ENCODE measurements at regions not wholly inside any gene's neighbourhood (a gene's known extent, or its start where the extent isn't known, plus 50 kb on each side); places are given as distances from the start of the nearest gene placed in this dataset.

- H3K27me3 ChIP-seq (ENCODE audit: control insufficient read depth in 1 of 2, insufficient read depth in 2 of 2, low read length in 2 of 2) = peaks cover 0 to 8% of the 10 kb centered on the region in 2 experiments
- no peak for TF ChIP-seq CTCF (IDR thresholded peaks at IDR 0.05)
- no peaks in the 10 kb centered on the region for H3K4me1 ChIP-seq (ENCODE audit: insufficient read depth, low read length)
- no peaks in the 10 kb centered on the region for H3K4me1 Mint-ChIP-seq (ENCODE audit: low read depth)
- H3K27me3 Mint-ChIP-seq = peaks cover 24% of the 10 kb centered on the region
- H3K4me3 Mint-ChIP-seq = no peak overlapping the region
- no peaks in the 10 kb centered on the region for H3K36me3 Mint-ChIP-seq (ENCODE audit: low read depth)
- ChIA-PET POLR2A (no interaction called here), CTCF (no interaction called here)
- H3K4me3 ChIP-seq (ENCODE audit: low read length) = no peak overlapping the region
- H3K9me3 Mint-ChIP-seq = no peaks in the 10 kb centered on the region
- ATAC-seq (ENCODE audit: poor library complexity) (no peak), DNase-seq (no peak)
- no peak overlapping the region for H3K27ac Mint-ChIP-seq
- H3K36me3 ChIP-seq (ENCODE audit: insufficient read depth, low read length) = no peaks in the 10 kb centered on the region
- no peak overlapping the region for H3K27ac ChIP-seq (ENCODE audit: low read depth in 1 of 2, low read length in 2 of 2)
- intact Hi-C loops (cut with DNase I, micrococcal nuclease) = no loop called here
- no peaks in the 10 kb centered on the region for H3K9me3 ChIP-seq (ENCODE audit: control insufficient read depth in 1 of 2, insufficient read depth in 1 of 2, low read length in 2 of 2)
Observed at GRCh38 chr6:1485678-1486077, 96.3 kb downstream of the FOXF2 start.

- Mint-ChIP-seq H3K36me3 (ENCODE audit: low read depth) (no peaks in the 10 kb centered on the region), H3K27ac (no peak overlapping the region), H3K4me1 (ENCODE audit: low read depth) (no peaks in the 10 kb centered on the region), H3K4me3 (no peak overlapping the region), H3K9me3 (no peaks in the 10 kb centered on the region), H3K27me3 (peaks cover 18% of the 10 kb centered on the region)
- H3K27ac ChIP-seq (ENCODE audit: low read depth in 1 of 2, low read length in 2 of 2) = no peak overlapping the region
- no peaks in the 10 kb centered on the region for H3K9me3 ChIP-seq (ENCODE audit: control insufficient read depth in 1 of 2, insufficient read depth in 1 of 2, low read length in 2 of 2)
- ChIA-PET POLR2A (no interaction called here), CTCF (no interaction called here)
- H3K27me3 ChIP-seq (ENCODE audit: control insufficient read depth in 1 of 2, insufficient read depth in 2 of 2, low read length in 2 of 2) = peaks cover 0 to 8% of the 10 kb centered on the region in 2 experiments
- H3K36me3 ChIP-seq (ENCODE audit: insufficient read depth, low read length) = no peaks in the 10 kb centered on the region
- H3K4me1 ChIP-seq (ENCODE audit: insufficient read depth, low read length) = no peaks in the 10 kb centered on the region
- ATAC-seq (ENCODE audit: poor library complexity) = no peak
- intact Hi-C loops (cut with DNase I, micrococcal nuclease) = no loop called here
- no peak for TF ChIP-seq CTCF (IDR thresholded peaks at IDR 0.05)
- no peak for DNase-seq
- no peak overlapping the region for H3K4me3 ChIP-seq (ENCODE audit: low read length)
Observed at GRCh38 chr6:1486387-1486786, 97.0 kb downstream of the FOXF2 start.

- H3K9me3 ChIP-seq (ENCODE audit: control insufficient read depth in 1 of 2, insufficient read depth in 1 of 2, low read length in 2 of 2) = no peaks in the 10 kb centered on the region
- Mint-ChIP-seq H3K4me3 (no peak overlapping the region), H3K9me3 (no peaks in the 10 kb centered on the region), H3K4me1 (ENCODE audit: low read depth) (no peaks in the 10 kb centered on the region), H3K27me3 (peaks cover 13% of the 10 kb centered on the region), H3K36me3 (ENCODE audit: low read depth) (no peaks in the 10 kb centered on the region), H3K27ac (no peak overlapping the region)
- no peak for TF ChIP-seq CTCF (IDR thresholded peaks at IDR 0.05)
- H3K36me3 ChIP-seq (ENCODE audit: insufficient read depth, low read length) = no peaks in the 10 kb centered on the region
- H3K4me3 ChIP-seq (ENCODE audit: low read length) = no peak overlapping the region
- DNase-seq (no peak), ATAC-seq (ENCODE audit: poor library complexity) (no peak)
- CTCF ChIA-PET = no interaction called here
- peaks cover 0 to 2% of the 10 kb centered on the region in 2 experiments for H3K27me3 ChIP-seq (ENCODE audit: control insufficient read depth in 1 of 2, insufficient read depth in 2 of 2, low read length in 2 of 2)
- intact Hi-C loops (cut with DNase I, micrococcal nuclease) = no loop called here
- no peak overlapping the region for H3K27ac ChIP-seq (ENCODE audit: low read depth in 1 of 2, low read length in 2 of 2)
- POLR2A ChIA-PET = no interaction called here
- no peaks in the 10 kb centered on the region for H3K4me1 ChIP-seq (ENCODE audit: insufficient read depth, low read length)
Observed at GRCh38 chr6:1487239-1487638, 97.9 kb downstream of the FOXF2 start.

Measured in CD4-positive, alpha-beta T cell (primary cell).